H1 (cell line): ENCODE measurements at regions not wholly inside any gene's neighbourhood (a gene's known extent, or its start where the extent isn't known, plus 50 kb on each side); places are given as distances from the start of the nearest gene placed in this dataset.

Experiments
- CTCF ChIA-PET: fragments of 300-600 bp; sonication (Branson Sonifier 250); formaldehyde crosslinking; loops from one replicate; lab custom pipeline; 2021; ENCODE audit not compliant: partially characterized antibody; lab: Charles Lee
- POLR2A ChIA-PET: fragments of 300-600 bp; sonication (Branson Sonifier 250); formaldehyde crosslinking; loops from one replicate; lab custom pipeline; 2021; ENCODE audit warnings: inconsistent platforms; ENCODE audit not compliant: partially characterized antibody; lab: Charles Lee
- DNase-seq, 2 experiments: peaks; one replicate each; pipeline versions ENCODE4 v3.0.0 to v3.0.0-alpha.2; 2010 to 2022; ENCODE audit warnings: low spot score in 2 of 2, low read depth in 1 of 2, mixed read lengths in 1 of 2
- FAIRE-seq: peaks from 2 replicates; lab custom pipeline; 2011; peaks lifted over from hg19 to GRCh38; lab: Jason Lieb, UNC
- H2AFZ ChIP-seq: 2 replicates; pipeline ENCODE4 v1.8.1; 2012; ENCODE audit warnings: low read length, inconsistent platforms
- H2AK5ac ChIP-seq: 2 replicates; pipeline ENCODE4 v1.6.1; 2013; ENCODE audit warnings: low read depth, low read length
- H2BK120ac ChIP-seq: replicated peaks from 2 replicates; pipeline ENCODE3; 2013; ENCODE audit warnings: low read depth, low read length, inconsistent platforms
- H2BK12ac ChIP-seq: 2 replicates; pipeline ENCODE4 v1.6.1; 2013; ENCODE audit warnings: low read depth, low read length
- H2BK15ac ChIP-seq: 2 replicates; pipeline ENCODE4 v1.6.1; 2013; ENCODE audit warnings: low read length
- H2BK20ac ChIP-seq: 2 replicates; pipeline ENCODE4 v1.6.1; 2013; ENCODE audit warnings: low read length
- H2BK5ac ChIP-seq: 2 replicates; pipeline ENCODE4 v1.6.1; 2013; ENCODE audit warnings: low read depth, low read length
- H3K14ac ChIP-seq: 2 replicates; pipeline ENCODE4 v1.6.1; 2013; ENCODE audit warnings: inconsistent platforms; ENCODE audit not compliant: insufficient read length
- H3K18ac ChIP-seq: 2 replicates; pipeline ENCODE4 v1.6.1; 2013; ENCODE audit warnings: low read length; ENCODE audit errors: extremely low read depth
- H3K23ac ChIP-seq: 2 replicates; pipeline ENCODE4 v1.6.1; 2013; ENCODE audit warnings: inconsistent platforms; ENCODE audit not compliant: insufficient read length
- H3K23me2 ChIP-seq: 2 replicates; pipeline ENCODE4 v1.6.1; 2013; ENCODE audit warnings: low read depth, low read length
- H3K27ac ChIP-seq: 2 replicates; pipeline ENCODE4 v1.6.1; 2011; ENCODE audit warnings: low read depth, low read length, inconsistent platforms
- H3K27me3 ChIP-seq, 4 experiments: replicated peaks in 1 of 4; 1 replicate in 1 of 4; 2 replicates in 3 of 4; pipeline versions ENCODE4 v1.6.1 to v1.8.1; 2011 to 2013; ENCODE audit warnings: low read length in 3 of 4, mild to moderate bottlenecking in 3 of 4, inconsistent platforms in 2 of 4, mixed read lengths in 2 of 4, moderate library complexity in 1 of 4; ENCODE audit not compliant: control insufficient read depth in 3 of 4, insufficient read depth in 3 of 4; ENCODE audit errors: extremely low read depth in 1 of 4
- H3K36me3 ChIP-seq, 4 experiments: 2 replicates each; pipeline versions ENCODE4 v1.6.1 to v1.8.1; 2011 to 2013; ENCODE audit warnings: mild to moderate bottlenecking in 4 of 4, low read length in 3 of 4, moderate library complexity in 2 of 4, control low read depth in 1 of 4, inconsistent platforms in 1 of 4; ENCODE audit not compliant: insufficient read depth in 4 of 4, control insufficient read depth in 2 of 4
- H3K4ac ChIP-seq: replicated peaks from 2 replicates; pipeline ENCODE3; 2013; ENCODE audit warnings: low read length, low read depth, mixed read lengths, inconsistent platforms; ENCODE audit not compliant: insufficient read length
- H3K4me1 ChIP-seq, 4 experiments: replicated peaks in 1 of 4; 1 replicate in 1 of 4; 2 replicates in 3 of 4; pipeline versions ENCODE4 v1.6.1 to v1.8.1; 2011 to 2013; ENCODE audit warnings: low read length in 3 of 4, inconsistent platforms in 2 of 4, mixed read lengths in 1 of 4; ENCODE audit not compliant: insufficient read depth in 4 of 4, control insufficient read depth in 3 of 4
- H3K4me2 ChIP-seq, 2 experiments: 2 replicates each; pipeline versions ENCODE4 v1.6.1 to v1.8.1; 2011 to 2013; ENCODE audit warnings: low read depth in 2 of 2, low read length in 2 of 2, control low read depth in 1 of 2, inconsistent platforms in 1 of 2, mild to moderate bottlenecking in 1 of 2; ENCODE audit not compliant: insufficient read depth in 1 of 2
- H3K4me3 ChIP-seq, 4 experiments: fragments of 200-600, 300-600 bp in 1 of 4; sonication (generic), shearing (Covaris generic), sonication (Bioruptor Twin) in 1 of 4; 2 replicates each; pipeline versions ENCODE4 v1.5.1 to v1.8.1; 2011 to 2016; ENCODE audit warnings: low read length in 4 of 4, low read depth in 3 of 4, control low read depth in 2 of 4, inconsistent platforms in 2 of 4, mild to moderate bottlenecking in 2 of 4, mixed read lengths in 1 of 4, moderate library complexity in 1 of 4; ENCODE audit not compliant: insufficient read depth in 2 of 4; ENCODE audit errors: extremely low read depth in 1 of 4
- H3K56ac ChIP-seq: replicated peaks from 2 replicates; pipeline ENCODE3; 2013; ENCODE audit warnings: low read depth, mild to moderate bottlenecking, mixed read lengths, low read length, inconsistent platforms; ENCODE audit not compliant: insufficient read length
- H3K79me1 ChIP-seq: 2 replicates; pipeline ENCODE4 v1.6.1; 2013; ENCODE audit warnings: low read depth, low read length, control low read depth
- H3K79me2 ChIP-seq, 2 experiments: 2 replicates each; pipeline versions ENCODE4 v1.6.1 to v1.8.1; 2012 to 2013; ENCODE audit warnings: low read length in 2 of 2, mild to moderate bottlenecking in 2 of 2, inconsistent platforms in 1 of 2; ENCODE audit not compliant: insufficient read depth in 2 of 2, control insufficient read depth in 1 of 2
- H3K9ac ChIP-seq, 4 experiments: replicated peaks in 1 of 4; 1 replicate in 1 of 4; 2 replicates in 3 of 4; pipeline versions ENCODE4 v1.6.1 to v1.8.1; 2011 to 2013; ENCODE audit warnings: low read depth in 3 of 4, low read length in 3 of 4, control low read depth in 2 of 4, mild to moderate bottlenecking in 2 of 4, moderate library complexity in 2 of 4, inconsistent platforms in 1 of 4; ENCODE audit errors: extremely low read depth in 1 of 4
- H3K9me3 ChIP-seq, 2 experiments: 2 replicates each; pipeline versions ENCODE4 v1.6.1 to v1.8.1; 2012 to 2013; ENCODE audit warnings: mild to moderate bottlenecking in 2 of 2, moderate library complexity in 2 of 2, control low read depth in 1 of 2, inconsistent platforms in 1 of 2, low read depth in 1 of 2, low read length in 1 of 2, mixed read lengths in 1 of 2; ENCODE audit not compliant: insufficient read depth in 2 of 2
- H4K20me1 ChIP-seq, 2 experiments: replicated peaks in 1 of 2; 2 replicates each; pipeline versions ENCODE3 to v1.8.1; 2011 to 2013; ENCODE audit warnings: inconsistent platforms in 2 of 2, low read length in 2 of 2, mild to moderate bottlenecking in 1 of 2; ENCODE audit not compliant: insufficient read depth in 2 of 2, control insufficient read depth in 1 of 2
- H4K5ac ChIP-seq: 2 replicates; pipeline ENCODE4 v1.6.1; 2013; ENCODE audit warnings: low read length, low read depth, mixed read lengths, inconsistent platforms; ENCODE audit not compliant: insufficient read length
- H4K8ac ChIP-seq: 2 replicates; pipeline ENCODE4 v1.8.0; 2013; ENCODE audit warnings: mild to moderate bottlenecking, moderate library complexity, low read length, inconsistent platforms; ENCODE audit not compliant: insufficient read depth; ENCODE audit errors: extremely low read depth
- H4K91ac ChIP-seq: replicated peaks from 2 replicates; pipeline ENCODE3; 2013; ENCODE audit warnings: low read length, mixed read lengths, inconsistent platforms; ENCODE audit not compliant: insufficient read length
- ATF3 ChIP-seq: IDR thresholded peaks from 2 replicates; pipeline ENCODE4 v1.6.1; 2011; ENCODE audit warnings: low read depth, mild to moderate bottlenecking, low read length; ENCODE audit not compliant: insufficient read depth
- CBX5 ChIP-seq: fragments of 300-800, 300-1000 bp; sonication (generic); IDR thresholded peaks from 2 replicates; pipeline ENCODE4 v1.7.1; 2016; ENCODE audit warnings: antibody characterized with exemption, low read length, low read depth
- CTBP2 ChIP-seq: IDR thresholded peaks from 2 replicates; pipeline ENCODE4 v1.7.0; 2011; ENCODE audit warnings: borderline replicate concordance, mild to moderate bottlenecking, moderate library complexity, mixed read lengths, low read length; ENCODE audit not compliant: insufficient read depth, insufficient read length
- FOSL1 ChIP-seq: IDR thresholded peaks from 2 replicates; pipeline ENCODE4 v1.6.1; 2011; ENCODE audit warnings: mild to moderate bottlenecking, low read depth, low read length, moderate library complexity; ENCODE audit not compliant: insufficient read depth
- HDAC2 ChIP-seq, 2 experiments: fragments of 300-600 bp in 1 of 2; sonication (generic) in 1 of 2; IDR thresholded peaks; 2 replicates each; pipeline ENCODE4 v1.6.1; 2011 to 2012; ENCODE audit warnings: low read depth in 2 of 2, low read length in 2 of 2, mild to moderate bottlenecking in 2 of 2, moderate library complexity in 2 of 2, borderline replicate concordance in 1 of 2, inconsistent platforms in 1 of 2
- HDAC6 ChIP-seq: IDR thresholded peaks from one replicate; pipeline ENCODE4 v1.7.1; 2012; ENCODE audit warnings: low read depth, mild to moderate bottlenecking, inconsistent platforms, low read length, moderate library complexity
- KDM1A ChIP-seq: fragments of 200-600, 300-600 bp; sonication (generic); IDR thresholded peaks from 2 replicates; pipeline ENCODE4 v1.7.1; 2016; ENCODE audit warnings: mild to moderate bottlenecking, low read length, borderline replicate concordance
- KDM5A ChIP-seq: fragments of 200-600 bp; IDR thresholded peaks from 2 replicates; pipeline ENCODE4 v1.7.1; 2012; ENCODE audit warnings: mild to moderate bottlenecking, low read length, inconsistent platforms, mixed read lengths
- PHF8 ChIP-seq: fragments of 200-600 bp; sonication (generic); conservative IDR thresholded peaks from 2 replicates; pipeline ENCODE4 v1.7.1; 2012; ENCODE audit warnings: low read depth, mild to moderate bottlenecking, inconsistent platforms, low read length, moderate library complexity
- RNF2 ChIP-seq: fragments of 200-900, 300-1000 bp; sonication (generic); IDR thresholded peaks from 2 replicates; pipeline ENCODE4 v1.7.1; 2016; ENCODE audit warnings: borderline replicate concordance, low read depth, mild to moderate bottlenecking, antibody characterized with exemption, low read length; ENCODE audit not compliant: poor library complexity, severe bottlenecking; ENCODE audit errors: missing control alignments
- SIRT6 ChIP-seq: IDR thresholded peaks from one replicate; pipeline ENCODE4 v1.7.1; 2012; ENCODE audit warnings: low read length, inconsistent platforms
- SIX5 ChIP-seq: IDR thresholded peaks from 2 replicates; pipeline ENCODE4 v1.6.1; 2011; ENCODE audit warnings: mild to moderate bottlenecking, low read depth, low read length
- SUZ12 ChIP-seq: fragments of 200-600 bp; sonication (generic); IDR thresholded peaks from 2 replicates; pipeline ENCODE4 v1.6.1; 2012; ENCODE audit warnings: mild to moderate bottlenecking, inconsistent platforms, low read length, moderate library complexity, mixed read lengths
- TEAD4 ChIP-seq: IDR thresholded peaks from 2 replicates; pipeline ENCODE4 v1.6.1; 2012; ENCODE audit warnings: low read depth, low read length, inconsistent platforms, mixed read lengths
- WGBS, 2 experiments: shearing (Covaris generic) in 1 of 2; methylation state at CpG; one replicate each; pipeline versions ENCODE4 v1.1.6 to v1.1.7; 2013 to 2015; ENCODE audit warnings: low lambda C conversion rate in 2 of 2, mixed read lengths in 2 of 2, inconsistent platforms in 1 of 2, low coverage in 1 of 2, missing lambda C conversion rate in 1 of 2; ENCODE audit not compliant: insufficient replicate concordance in 2 of 2, insufficient coverage in 1 of 2, insufficient read length in 1 of 2; ENCODE audit errors: extremely low coverage in 1 of 2, missing lambda C conversion rate in 1 of 2; 5-methylcytosine and 5-hydroxymethylcytosine counted together

- Histone ChIP-seq H3K79me1 (no peaks in the 10 kb centered on the region), H3K4me3 (no peak overlapping the region), H3K4me2 (no peak overlapping the region), H2BK20ac (no peak overlapping the region), H3K9me3 (no peaks in the 10 kb centered on the region), H2AFZ (no peak overlapping the region), H3K14ac (no peak overlapping the region), H3K9ac (no peak overlapping the region), H2BK15ac (no peak overlapping the region), H3K56ac (no peak overlapping the region), H2BK120ac (no peak overlapping the region), H2BK5ac (no peak overlapping the region), H3K27me3 (no peaks in the 10 kb centered on the region), H3K36me3 (no peaks in the 10 kb centered on the region), H2AK5ac (no peak overlapping the region), H3K79me2 (no peaks in the 10 kb centered on the region), H4K5ac (no peak overlapping the region), H3K4me1 (no peaks in the 10 kb centered on the region), H3K27ac (no peak overlapping the region), H4K20me1 (no peaks in the 10 kb centered on the region), H3K18ac (no peak overlapping the region), H4K8ac (no peak overlapping the region), H3K4ac (no peak overlapping the region), H2BK12ac (no peak overlapping the region), H3K23ac (no peak overlapping the region), H4K91ac (no peak overlapping the region), H3K23me2 (no peaks in the 10 kb centered on the region)
- CTCF ChIA-PET = interaction anchor here (0.5 kb wide), 1 partner anchor 247 kb away, joined by 3 read pairs; no protein-coding TSS in a partner anchor
- no peak for FAIRE-seq
- no peak for DNase-seq
- WGBS, 2 experiments = 40% methylated on average over 2 of the region's 2 CpGs; no CpG with 5 or more reads in 1 of the 2 experiments
- POLR2A ChIA-PET = no interaction called here
- TF ChIP-seq SIRT6 = no peak
- no peak for TF ChIP-seq TEAD4
- no peak for TF ChIP-seq PHF8
- no peak for TF ChIP-seq KDM1A
- no peak for TF ChIP-seq HDAC2 (IDR thresholded peaks at IDR 0.05; ENCODE audit: borderline replicate concordance in 1 of 2, low read depth in 2 of 2, low read length in 2 of 2)
- TF ChIP-seq KDM5A = no peak
- TF ChIP-seq RNF2 = no peak
- TF ChIP-seq FOSL1 = no peak
- no peak for TF ChIP-seq SIX5
- no peak for TF ChIP-seq CBX5
- no peak for TF ChIP-seq ATF3
- TF ChIP-seq CTBP2 = no peak
- TF ChIP-seq HDAC6 = no peak
- TF ChIP-seq SUZ12 = no peak
These were observed 159.4 kb upstream of the DPT start for GRCh38 chr1:168888418-168888817.
